ENCODE measurements at regions not wholly inside any gene's neighbourhood (a gene's known extent, or its start where the extent isn't known, plus 50 kb on each side); places are given as distances from the start of the nearest gene placed in this dataset.

- Histone ChIP-seq H3K9me2 (replicated peaks; ENCODE audit: control insufficient read depth, low read length) (no peaks in the 10 kb centered on the region), H3K36me3 (ENCODE audit: control insufficient read depth, low read length) (no peaks in the 10 kb centered on the region), H3K4me2 (ENCODE audit: low read length) (no peak overlapping the region), H3K4me3 (ENCODE audit: low read length) (no peak overlapping the region), H4K20me1 (ENCODE audit: control insufficient read depth, insufficient read depth, low read depth, low read length) (no peaks in the 10 kb centered on the region), H3K9me3 (ENCODE audit: control insufficient read depth, insufficient read depth, low read length) (no peaks in the 10 kb centered on the region), H3F3A (ENCODE audit: control insufficient read depth, insufficient read depth) (no peaks in the 10 kb centered on the region), H3K79me2 (ENCODE audit: control insufficient read depth, low read length) (no peaks in the 10 kb centered on the region), H3K27ac (ENCODE audit: low read depth, low read length) (no peak overlapping the region), H3K27me3 (ENCODE audit: control insufficient read depth, low read length) (no peaks in the 10 kb centered on the region), H3K4me1 (ENCODE audit: control insufficient read depth, low read length) (no peaks in the 10 kb centered on the region)
- TF ChIP-seq EZH2phosphoT487 (IDR thresholded peaks at IDR 0.05; ENCODE audit: borderline replicate concordance, low read length), result no peak
- TF ChIP-seq, protein P1, sequence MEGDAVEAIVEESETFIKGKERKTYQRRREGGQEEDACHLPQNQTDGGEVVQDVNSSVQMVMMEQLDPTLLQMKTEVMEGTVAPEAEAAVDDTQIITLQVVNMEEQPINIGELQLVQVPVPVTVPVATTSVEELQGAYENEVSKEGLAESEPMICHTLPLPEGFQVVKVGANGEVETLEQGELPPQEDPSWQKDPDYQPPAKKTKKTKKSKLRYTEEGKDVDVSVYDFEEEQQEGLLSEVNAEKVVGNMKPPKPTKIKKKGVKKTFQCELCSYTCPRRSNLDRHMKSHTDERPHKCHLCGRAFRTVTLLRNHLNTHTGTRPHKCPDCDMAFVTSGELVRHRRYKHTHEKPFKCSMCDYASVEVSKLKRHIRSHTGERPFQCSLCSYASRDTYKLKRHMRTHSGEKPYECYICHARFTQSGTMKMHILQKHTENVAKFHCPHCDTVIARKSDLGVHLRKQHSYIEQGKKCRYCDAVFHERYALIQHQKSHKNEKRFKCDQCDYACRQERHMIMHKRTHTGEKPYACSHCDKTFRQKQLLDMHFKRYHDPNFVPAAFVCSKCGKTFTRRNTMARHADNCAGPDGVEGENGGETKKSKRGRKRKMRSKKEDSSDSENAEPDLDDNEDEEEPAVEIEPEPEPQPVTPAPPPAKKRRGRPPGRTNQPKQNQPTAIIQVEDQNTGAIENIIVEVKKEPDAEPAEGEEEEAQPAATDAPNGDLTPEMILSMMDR (IDR thresholded peaks at IDR 0.05; ENCODE audit: low read depth, low read length, poor library complexity, severe bottlenecking), result no peak
Measured at GRCh38 chr14:34024768-34025144, 73.9 kb upstream of the EGLN3 start.

GRCh38 chr14:34023824-34024767, 73.2 kb upstream of the EGLN3 start:
- H3K27ac ChIP-seq (ENCODE audit: low read depth, low read length), result no peak overlapping the region

GRCh38 chr14:34021096-34021495, 70.2 kb upstream of the EGLN3 start:
- no peak for TF ChIP-seq EZH2phosphoT487 (IDR thresholded peaks at IDR 0.05; ENCODE audit: borderline replicate concordance, low read length)
- TF ChIP-seq, protein P1 (IDR thresholded peaks at IDR 0.05; ENCODE audit: low read depth, low read length, poor library complexity, severe bottlenecking), result no peak

More at GRCh38 chr14:34023824-34024767, 73.2 kb upstream of the EGLN3 start:
- no peaks in the 10 kb centered on the region for H3K4me1 ChIP-seq (ENCODE audit: control insufficient read depth, low read length)
- H3K27me3 ChIP-seq (ENCODE audit: control insufficient read depth, low read length), result no peaks in the 10 kb centered on the region
- no peaks in the 10 kb centered on the region for H3K79me2 ChIP-seq (ENCODE audit: control insufficient read depth, low read length)
- no peak overlapping the region for H3K4me2 ChIP-seq (ENCODE audit: low read length)
- H3K4me3 ChIP-seq (ENCODE audit: low read length), result no peak overlapping the region
- H3K36me3 ChIP-seq (ENCODE audit: control insufficient read depth, low read length), result no peaks in the 10 kb centered on the region
- no peaks in the 10 kb centered on the region for H3K9me3 ChIP-seq (ENCODE audit: control insufficient read depth, insufficient read depth, low read length)
- H4K20me1 ChIP-seq (ENCODE audit: control insufficient read depth, insufficient read depth, low read depth, low read length), result no peaks in the 10 kb centered on the region
- H3F3A ChIP-seq (ENCODE audit: control insufficient read depth, insufficient read depth), result no peaks in the 10 kb centered on the region
- TF ChIP-seq, protein P1 (IDR thresholded peaks at IDR 0.05; ENCODE audit: low read depth, low read length, poor library complexity, severe bottlenecking), result no peak
- no peak for TF ChIP-seq EZH2phosphoT487 (IDR thresholded peaks at IDR 0.05; ENCODE audit: borderline replicate concordance, low read length)
- H3K9me2 ChIP-seq (replicated peaks; ENCODE audit: control insufficient read depth, low read length), result no peaks in the 10 kb centered on the region

More at GRCh38 chr14:34021096-34021495, 70.2 kb upstream of the EGLN3 start:
- no peaks in the 10 kb centered on the region for H3K4me1 ChIP-seq (ENCODE audit: control insufficient read depth, low read length)
- no peak overlapping the region for H3K4me2 ChIP-seq (ENCODE audit: low read length)
- no peak overlapping the region for H3K4me3 ChIP-seq (ENCODE audit: low read length)
- H3K9me2 ChIP-seq (replicated peaks; ENCODE audit: control insufficient read depth, low read length), result no peaks in the 10 kb centered on the region
- no peaks in the 10 kb centered on the region for H3K27me3 ChIP-seq (ENCODE audit: control insufficient read depth, low read length)
- no peaks in the 10 kb centered on the region for H4K20me1 ChIP-seq (ENCODE audit: control insufficient read depth, insufficient read depth, low read depth, low read length)
- no peaks in the 10 kb centered on the region for H3K36me3 ChIP-seq (ENCODE audit: control insufficient read depth, low read length)
- H3K27ac ChIP-seq (ENCODE audit: low read depth, low read length), result no peak overlapping the region
- no peaks in the 10 kb centered on the region for H3F3A ChIP-seq (ENCODE audit: control insufficient read depth, insufficient read depth)
- no peaks in the 10 kb centered on the region for H3K9me3 ChIP-seq (ENCODE audit: control insufficient read depth, insufficient read depth, low read length)
- H3K79me2 ChIP-seq (ENCODE audit: control insufficient read depth, low read length), result no peaks in the 10 kb centered on the region
